NT2/D1 (cell line): ENCODE measurements at regions not wholly inside any gene's neighbourhood (a gene's known extent, or its start where the extent isn't known, plus 50 kb on each side); places are given as distances from the start of the nearest gene placed in this dataset.

Source experiments
- SUZ12 ChIP-seq: IDR thresholded peaks from 2 replicates; pipeline ENCODE4 v1.6.1; 2011; ENCODE audit not compliant: insufficient read length, insufficient read depth; ENCODE audit errors: extremely low read depth
- YY1 ChIP-seq: IDR thresholded peaks from 2 replicates; pipeline ENCODE4 v1.6.1; 2011; ENCODE audit not compliant: insufficient read length, insufficient read depth
- ZNF274 ChIP-seq: IDR thresholded peaks from 2 replicates; pipeline ENCODE4 v1.6.1; 2011; ENCODE audit warnings: mild to moderate bottlenecking, low read depth, low read length

- TF ChIP-seq ZNF274 (no peak), YY1 (no peak), SUZ12 (no peak)
Observed at GRCh38 chr2:49553658-49554057, 399.3 kb upstream of the FSHR start.
